IMR-90 (cell line): ENCODE measurements at regions not wholly inside any gene's neighbourhood (a gene's known extent, or its start where the extent isn't known, plus 50 kb on each side); places are given as distances from the start of the nearest gene placed in this dataset.

ENCODE experiments used
- ATAC-seq: fragments of 200-7000 bp; cut with Tn5 transposase; 2 replicates; pipeline ENCODE4 v1.9.1; 2020; ENCODE audit warnings: low read depth, mild to moderate bottlenecking, moderate library complexity
- BruUV-seq: library from RNA; stranded (reverse); fragments of 400-500 nt; replicated peaks from 2 replicates; lab custom pipeline; 2021; lab: Mats Ljungman, UMichigan
- CTCF ChIA-PET: fragments of 300-600 bp; formaldehyde crosslinking; extraction: SDS; loops from one replicate; lab custom pipeline; 2021; ENCODE audit warnings: antibody characterized with exemption; lab: Yijun Ruan, JAX
- POLR2A ChIA-PET: fragments of 300-600 bp; sonication (Branson Sonifier 250); formaldehyde crosslinking; loops from one replicate; lab custom pipeline; 2022; ENCODE audit warnings: antibody characterized with exemption; ENCODE audit not compliant: unreplicated experiment; lab: Charles Lee
- DNase-seq: peaks from one replicate; pipeline ENCODE4 v3.0.0; 2013
- H2AFZ ChIP-seq: replicated peaks from 2 replicates; pipeline ENCODE3; 2013; ENCODE audit warnings: low read length, mild to moderate bottlenecking; ENCODE audit not compliant: poor library complexity
- H2AK5ac ChIP-seq: 2 replicates; pipeline ENCODE4 v1.6.1; 2013; ENCODE audit warnings: low read depth, low read length, inconsistent platforms
- H2AK9ac ChIP-seq: replicated peaks from 2 replicates; pipeline ENCODE3; 2013; ENCODE audit warnings: mild to moderate bottlenecking, low read depth, low read length, moderate library complexity; ENCODE audit not compliant: poor library complexity
- H2BK120ac ChIP-seq: 2 replicates; pipeline ENCODE4 v1.6.1; 2013; ENCODE audit warnings: low read depth, low read length, inconsistent platforms
- H2BK15ac ChIP-seq: 3 replicates; pipeline ENCODE4 v1.6.1; 2013; ENCODE audit warnings: low read depth, low read length, inconsistent platforms
- H2BK20ac ChIP-seq: 2 replicates; pipeline ENCODE4 v1.6.1; 2013; ENCODE audit warnings: low read depth, mild to moderate bottlenecking, inconsistent platforms, low read length, moderate library complexity
- H2BK5ac ChIP-seq: 2 replicates; pipeline ENCODE4 v1.6.1; 2013; ENCODE audit warnings: mild to moderate bottlenecking, low read depth, low read length, inconsistent platforms; ENCODE audit not compliant: poor library complexity, severe bottlenecking
- H3K14ac ChIP-seq: replicated peaks from 2 replicates; pipeline ENCODE4 v1.6.1; 2013; ENCODE audit warnings: low read depth, low read length, inconsistent platforms
- H3K18ac ChIP-seq: 2 replicates; pipeline ENCODE4 v1.6.1; 2013; ENCODE audit warnings: low read depth, low read length, control low read depth
- H3K23ac ChIP-seq: 2 replicates; pipeline ENCODE4 v1.6.1; 2013; ENCODE audit warnings: low read depth, low read length, inconsistent platforms
- H3K27ac ChIP-seq: 2 replicates; pipeline ENCODE4 v1.5.1; 2013; ENCODE audit warnings: mild to moderate bottlenecking, control low read depth, low read length; ENCODE audit not compliant: insufficient read depth
- H3K27me3 ChIP-seq: 2 replicates; pipeline ENCODE4 v1.6.1; 2013; ENCODE audit warnings: low read length; ENCODE audit not compliant: control insufficient read depth, insufficient read depth
- H3K36me3 ChIP-seq: 2 replicates; pipeline ENCODE4 v1.6.1; 2013; ENCODE audit warnings: low read length, mixed read lengths; ENCODE audit not compliant: control insufficient read depth, insufficient read depth
- H3K4ac ChIP-seq: 2 replicates; pipeline ENCODE4 v1.6.1; 2013; ENCODE audit warnings: low read depth, low read length, inconsistent platforms
- H3K4me1 ChIP-seq: 2 replicates; pipeline ENCODE4 v1.6.1; 2013; ENCODE audit warnings: low read length, mixed read lengths; ENCODE audit not compliant: control insufficient read depth, insufficient read depth
- H3K4me2 ChIP-seq: 2 replicates; pipeline ENCODE4 v1.6.1; 2013; ENCODE audit warnings: low read depth, mild to moderate bottlenecking, control low read depth, low read length, moderate library complexity
- H3K4me3 ChIP-seq: 2 replicates; pipeline ENCODE4 v1.5.1; 2013; ENCODE audit warnings: low read depth, mild to moderate bottlenecking, control low read depth, low read length, moderate library complexity; ENCODE audit not compliant: insufficient read depth
- H3K56ac ChIP-seq: 2 replicates; pipeline ENCODE4 v1.6.1; 2013; ENCODE audit warnings: low read length, inconsistent platforms; ENCODE audit not compliant: insufficient read depth; ENCODE audit errors: extremely low read depth
- H3K79me1 ChIP-seq, 2 experiments: 2 replicates each; pipeline ENCODE4 v1.6.1; 2013; ENCODE audit warnings: low read length in 2 of 2, inconsistent platforms in 1 of 2, low read depth in 1 of 2
- H3K9ac ChIP-seq: 2 replicates; pipeline ENCODE4 v1.6.1; 2013; ENCODE audit warnings: low read depth, low read length, control low read depth
- H3K9me1 ChIP-seq: 2 replicates; pipeline ENCODE4 v1.6.1; 2013; ENCODE audit warnings: low read length, inconsistent platforms; ENCODE audit not compliant: insufficient read depth
- H3K9me3 ChIP-seq: 2 replicates; pipeline ENCODE4 v1.6.1; 2013; ENCODE audit warnings: low read length; ENCODE audit not compliant: control insufficient read depth, insufficient read depth
- H4K20me1 ChIP-seq: 2 replicates; pipeline ENCODE4 v1.6.1; 2013; ENCODE audit warnings: low read length, inconsistent platforms; ENCODE audit not compliant: insufficient read depth
- H4K5ac ChIP-seq: 2 replicates; pipeline ENCODE4 v1.6.1; 2013; ENCODE audit warnings: mild to moderate bottlenecking, low read depth, low read length, control low read depth
- H4K8ac ChIP-seq, 2 experiments: 2 replicates each; pipeline ENCODE4 v1.6.1; 2013; ENCODE audit warnings: low read depth in 2 of 2, low read length in 2 of 2, control low read depth in 1 of 2, inconsistent platforms in 1 of 2
- H4K91ac ChIP-seq: 2 replicates; pipeline ENCODE4 v1.6.1; 2013; ENCODE audit warnings: low read depth, low read length, inconsistent platforms; ENCODE audit not compliant: insufficient read depth
- BHLHE40 ChIP-seq: fragments of 150-350 bp; IDR thresholded peaks from 2 replicates; pipeline ENCODE4 v1.6.1; 2016; ENCODE audit warnings: mild to moderate bottlenecking, low read depth, low read length
- CEBPB ChIP-seq: IDR thresholded peaks from 2 replicates; pipeline ENCODE4 v1.6.1; 2012; ENCODE audit warnings: low read depth, low read length, improper control_type of control experiment
- ELK1 ChIP-seq: fragments of 150-350 bp; IDR thresholded peaks from 2 replicates; pipeline ENCODE4 v1.6.1; 2016; ENCODE audit warnings: low read depth, mild to moderate bottlenecking, low read length, moderate library complexity, borderline replicate concordance
- FOS ChIP-seq: fragments of 150-350 bp; IDR thresholded peaks from 2 replicates; pipeline ENCODE4 v1.6.1; 2016; ENCODE audit warnings: low read depth, low read length
- MAFK ChIP-seq: IDR thresholded peaks from 2 replicates; pipeline ENCODE4 v1.6.1; 2012; ENCODE audit warnings: low read depth, low read length, improper control_type of control experiment
- MAZ ChIP-seq: IDR thresholded peaks from 2 replicates; pipeline ENCODE4 v1.6.1; 2012; ENCODE audit warnings: low read depth, mild to moderate bottlenecking, low read length, improper control_type of control experiment, moderate library complexity, borderline replicate concordance
- MXI1 ChIP-seq: IDR thresholded peaks from 2 replicates; pipeline ENCODE4 v1.6.1; 2012; ENCODE audit warnings: low read depth, mild to moderate bottlenecking, low read length, moderate library complexity, borderline replicate concordance
- NFE2L2 ChIP-seq: fragments of 150-350 bp; IDR thresholded peaks from 2 replicates; pipeline ENCODE4 v1.6.1; 2016; ENCODE audit warnings: low read depth, mild to moderate bottlenecking, low read length
- POLR2A ChIP-seq: IDR thresholded peaks from 2 replicates; pipeline ENCODE4 v1.6.1; 2012; ENCODE audit warnings: mild to moderate bottlenecking, low read depth, low read length
- RAD21 ChIP-seq: IDR thresholded peaks from 2 replicates; pipeline ENCODE4 v1.6.1; 2012; ENCODE audit warnings: low read length, improper control_type of control experiment
- RFX5 ChIP-seq: IDR thresholded peaks from 2 replicates; pipeline ENCODE4 v1.8.0; 2012; ENCODE audit warnings: low read depth, mild to moderate bottlenecking, low read length, moderate library complexity
- SMC3 ChIP-seq: fragments of 150-350 bp; IDR thresholded peaks from 2 replicates; pipeline ENCODE4 v1.6.1; 2016; ENCODE audit warnings: low read depth, mild to moderate bottlenecking, antibody characterized with exemption, low read length, moderate library complexity
- USF2 ChIP-seq: fragments of 150-350 bp; IDR thresholded peaks from 2 replicates; pipeline ENCODE4 v1.6.1; 2017; ENCODE audit warnings: mild to moderate bottlenecking, antibody characterized with exemption, low read length, low read depth
- WGBS, 2 experiments: methylation state at CpG; one replicate each; pipeline versions ENCODE4 v1.1.5 to v1.1.7; 2013; ENCODE audit warnings: missing lambda C conversion rate in 2 of 2; ENCODE audit not compliant: insufficient read length in 1 of 2; ENCODE audit errors: extremely low coverage in 2 of 2; 5-methylcytosine and 5-hydroxymethylcytosine counted together
- dilution Hi-C: fragments of 300-500 bp; cut with HindIII; formaldehyde crosslinking; loops from one replicate; pipeline ENCODE4 v1.14.3; 2018; ENCODE audit warnings: low sequenced_read_pairs; ENCODE audit not compliant: unreplicated experiment
- in situ Hi-C: fragments of 300-500 bp; cut with MboI; formaldehyde crosslinking; loops from 3 replicates; pipeline ENCODE4 v1.14.3; 2019; ENCODE audit warnings: low sequenced_read_pairs, inconsistent platforms, mixed read lengths
- intact Hi-C: fragments of 100-400 bp; cut with micrococcal nuclease; formaldehyde crosslinking; loops from 2 replicates; pipeline ENCODE4 v1.10.0; 2022

GRCh38 chr2:53559302-53559966 is 208.2 kb upstream of the CHAC2 start:
- H3K4me3 ChIP-seq, result no peak overlapping the region
- in situ Hi-C loops (no loop called here), dilution Hi-C loops (no loop called here), intact Hi-C loops (no loop called here)
- TF ChIP-seq USF2, result no peak
- TF ChIP-seq MXI1, result no peak
- TF ChIP-seq RAD21, result no peak
- no peak for TF ChIP-seq BHLHE40
- TF ChIP-seq MAFK, result no peak
- TF ChIP-seq RFX5, result no peak
- TF ChIP-seq ELK1, result no peak
- no peak for TF ChIP-seq NFE2L2
- no peak for TF ChIP-seq SMC3
- no peak for TF ChIP-seq CEBPB
- TF ChIP-seq FOS, result no peak
- TF ChIP-seq MAZ, result no peak
- no peak for TF ChIP-seq POLR2A
- ChIA-PET CTCF (no interaction called here), POLR2A (no interaction called here)
- H4K8ac ChIP-seq, result no peak overlapping the region
- H3K14ac ChIP-seq, result no peak overlapping the region
- DNase-seq (no peak), ATAC-seq (no peak)
- no peaks in the 10 kb centered on the region for H4K20me1 ChIP-seq
- no peak overlapping the region for H4K91ac ChIP-seq
- H3K4ac ChIP-seq, result no peak overlapping the region
- peaks cover 2% of the 10 kb centered on the region; the same call in 1 of the 2 replicates for H3K9me3 ChIP-seq
- H2BK120ac ChIP-seq, result no peak overlapping the region
- BruUV-seq, result no TSS peak
- H2AK5ac ChIP-seq, result no peak overlapping the region
- no peak overlapping the region for H3K27ac ChIP-seq
- no peaks in the 10 kb centered on the region for H3K4me1 ChIP-seq
- H3K56ac ChIP-seq, result no peak overlapping the region
- H3K79me1 ChIP-seq, result no peaks in the 10 kb centered on the region
- H3K27me3 ChIP-seq, result no peaks in the 10 kb centered on the region
- no peak overlapping the region for H4K5ac ChIP-seq
- H2BK5ac ChIP-seq, result no peak overlapping the region
- no peaks in the 10 kb centered on the region for H3K36me3 ChIP-seq
- H3K9ac ChIP-seq, result no peak overlapping the region
- no peak overlapping the region for H3K18ac ChIP-seq
- no peaks in the 10 kb centered on the region for H3K9me1 ChIP-seq
- no peak overlapping the region for H2BK20ac ChIP-seq
- H2AK9ac ChIP-seq, result no peak overlapping the region
- no peak overlapping the region for H3K4me2 ChIP-seq
- H2AFZ ChIP-seq, result no peak overlapping the region
- H2BK15ac ChIP-seq, result no peak overlapping the region
- H3K23ac ChIP-seq, result no peak overlapping the region
- WGBS, 2 experiments, result 0% methylated on average over 1 of the region's 2 CpGs; no CpG with 5 or more reads in 1 of the 2 experiments
